HEK293 (cell line): ENCODE measurements at regions not wholly inside any gene's neighbourhood (a gene's known extent, or its start where the extent isn't known, plus 50 kb on each side); places are given as distances from the start of the nearest gene placed in this dataset.

Source experiments
- CTCF ChIA-PET: fragments of 350-600 bp; formaldehyde crosslinking; extraction: SDS; loops from one replicate; lab custom pipeline; 2021; ENCODE audit warnings: antibody characterized with exemption; lab: Yijun Ruan, JAX
- POLR2A ChIA-PET: fragments of 300-600 bp; formaldehyde crosslinking; extraction: SDS; loops from one replicate; lab custom pipeline; 2020; ENCODE audit warnings: antibody characterized with exemption, inconsistent platforms; lab: Yijun Ruan, JAX
- H3K27ac ChIP-seq: fragments of 200-500 bp; sonication (Bioruptor generic); 2 replicates; pipeline ENCODE4 v1.5.1; 2014; ENCODE audit warnings: low read depth, low read length, control low read depth, inconsistent platforms; ENCODE audit errors: extremely low read depth
- H3K36me3 ChIP-seq, 2 experiments: fragments of 200-500 bp in 1 of 2; sonication (Bioruptor generic) in 1 of 2; 1 replicate in 1 of 2; 2 replicates in 1 of 2; pipeline ENCODE4 v1.5.1; 2014 to 2017; ENCODE audit warnings: inconsistent platforms in 2 of 2, low read length in 2 of 2; ENCODE audit not compliant: control insufficient read depth in 2 of 2, insufficient read depth in 1 of 2
- H3K4me1 ChIP-seq: fragments of 200-500 bp; sonication (Bioruptor generic); 2 replicates; pipeline ENCODE4 v1.5.1; 2014; ENCODE audit warnings: mild to moderate bottlenecking, low read length, inconsistent platforms; ENCODE audit not compliant: control insufficient read depth, insufficient read depth
- H3K4me3 ChIP-seq: 2 replicates; pipeline ENCODE4 v1.5.1; 2011; ENCODE audit warnings: low read depth, mild to moderate bottlenecking, control low read depth, low read length, moderate library complexity
- H3K9me3 ChIP-seq: fragments of 200-500 bp; sonication (Bioruptor generic); 2 replicates; pipeline ENCODE4 v1.5.1; 2014; ENCODE audit warnings: low read depth, low read length, inconsistent platforms; ENCODE audit not compliant: control insufficient read depth, insufficient read depth
- FEZF1 ChIP-seq: fragments of 450-650 bp; formaldehyde crosslinking; IDR thresholded peaks from 2 replicates; pipeline ENCODE4 v1.5.1; 2016; ENCODE audit warnings: missing biosample characterization, missing genetic modification characterization
- GLI2 ChIP-seq: fragments of 450-650 bp; formaldehyde crosslinking; IDR thresholded peaks from 2 replicates; pipeline ENCODE4; 2017; ENCODE audit warnings: missing biosample characterization, missing genetic modification characterization, low read depth, borderline replicate concordance
- GLI4 ChIP-seq: fragments of 450-650 bp; formaldehyde crosslinking; IDR thresholded peaks from 2 replicates; pipeline ENCODE4 v1.5.1; 2016; ENCODE audit warnings: missing biosample characterization, missing genetic modification characterization
- IKZF3 ChIP-seq: fragments of 450-650 bp; IDR thresholded peaks from 2 replicates; pipeline ENCODE4 v1.5.0; 2018; ENCODE audit warnings: missing biosample characterization, mild to moderate bottlenecking, missing genetic modification characterization, moderate library complexity
- MYNN ChIP-seq: fragments of 450-650 bp; formaldehyde crosslinking; IDR thresholded peaks from 2 replicates; pipeline ENCODE4 v1.5.1; 2016; ENCODE audit warnings: missing biosample characterization, missing genetic modification characterization, borderline replicate concordance
- MZF1 ChIP-seq: fragments of 450-650 bp; formaldehyde crosslinking; IDR thresholded peaks from 2 replicates; pipeline ENCODE4 v1.5.1; 2017; ENCODE audit warnings: missing biosample characterization, missing genetic modification characterization, borderline replicate concordance
- ZNF121 ChIP-seq: fragments of 450-650 bp; formaldehyde crosslinking; IDR thresholded peaks from 2 replicates; pipeline ENCODE4 v1.5.1; 2016; ENCODE audit warnings: missing biosample characterization, missing genetic modification characterization
- ZNF169 ChIP-seq: fragments of 450-650 bp; formaldehyde crosslinking; IDR thresholded peaks from 2 replicates; pipeline ENCODE4 v1.5.1; 2016; ENCODE audit warnings: missing biosample characterization, missing genetic modification characterization
- ZNF184 ChIP-seq: fragments of 450-650 bp; IDR thresholded peaks from 2 replicates; pipeline ENCODE4 v1.5.1; 2018; ENCODE audit warnings: missing biosample characterization, mild to moderate bottlenecking, missing genetic modification characterization
- ZNF19 ChIP-seq: fragments of 450-650 bp; formaldehyde crosslinking; IDR thresholded peaks from 2 replicates; pipeline ENCODE4; 2016; ENCODE audit warnings: missing biosample characterization, missing genetic modification characterization, low read depth
- ZNF2 ChIP-seq: fragments of 450-650 bp; formaldehyde crosslinking; IDR thresholded peaks from 2 replicates; pipeline ENCODE4 v1.5.1; 2016; ENCODE audit warnings: missing biosample characterization, missing genetic modification characterization
- ZNF350 ChIP-seq: fragments of 450-650 bp; formaldehyde crosslinking; IDR thresholded peaks from 2 replicates; pipeline ENCODE4 v1.5.0; 2017; ENCODE audit warnings: missing biosample characterization, mild to moderate bottlenecking, missing genetic modification characterization
- ZNF391 ChIP-seq: fragments of 450-650 bp; formaldehyde crosslinking; IDR thresholded peaks from 2 replicates; pipeline ENCODE4 v1.5.1; 2016; ENCODE audit warnings: low read depth, missing biosample characterization, missing genetic modification characterization, borderline replicate concordance
- ZNF404 ChIP-seq: fragments of 450-650 bp; formaldehyde crosslinking; IDR thresholded peaks from 2 replicates; pipeline ENCODE4 v1.5.1; 2017; ENCODE audit warnings: missing biosample characterization, missing genetic modification characterization
- ZNF600 ChIP-seq: fragments of 450-650 bp; formaldehyde crosslinking; IDR thresholded peaks from 2 replicates; pipeline ENCODE4 v1.5.1; 2016; ENCODE audit warnings: missing biosample characterization, missing genetic modification characterization
- ZNF624 ChIP-seq: fragments of 450-650 bp; formaldehyde crosslinking; IDR thresholded peaks from 2 replicates; pipeline ENCODE4 v1.5.1; 2017; ENCODE audit warnings: missing biosample characterization, missing genetic modification characterization
- TF ChIP-seq, protein P1 (sequence below): fragments of 450-650 bp; formaldehyde crosslinking; IDR thresholded peaks from 2 replicates; pipeline ENCODE4 v1.5.1; 2016; ENCODE audit warnings: missing biosample characterization, missing genetic modification characterization
- TF ChIP-seq, protein P2 (sequence below): fragments of 450-650 bp; formaldehyde crosslinking; IDR thresholded peaks from 2 replicates; pipeline ENCODE4 v1.5.1; 2016; ENCODE audit warnings: missing biosample characterization, missing genetic modification characterization
- TF ChIP-seq, protein P3 (sequence below): fragments of 450-650 bp; formaldehyde crosslinking; IDR thresholded peaks from 2 replicates; pipeline ENCODE4 v1.5.1; 2017; ENCODE audit warnings: missing biosample characterization, missing genetic modification characterization
- TF ChIP-seq, protein P4 (sequence below): fragments of 450-650 bp; formaldehyde crosslinking; IDR thresholded peaks from 2 replicates; pipeline ENCODE4 v1.5.1; 2016; ENCODE audit warnings: missing biosample characterization, missing genetic modification characterization
- TF ChIP-seq, protein P5 (sequence below): fragments of 450-650 bp; formaldehyde crosslinking; IDR thresholded peaks from 2 replicates; pipeline ENCODE4 v1.5.1; 2016; ENCODE audit warnings: missing biosample characterization, missing genetic modification characterization, low read depth
- TF ChIP-seq, protein P6 (sequence below): IDR thresholded peaks from 2 replicates; pipeline ENCODE4 v1.6.1; 2011; ENCODE audit warnings: mild to moderate bottlenecking, low read depth, low read length, borderline replicate concordance
- TF ChIP-seq, protein P7 (sequence below): fragments of 450-650 bp; formaldehyde crosslinking; IDR thresholded peaks from 2 replicates; pipeline ENCODE4 v1.5.1; 2016; ENCODE audit warnings: missing biosample characterization, missing genetic modification characterization

DNA sequence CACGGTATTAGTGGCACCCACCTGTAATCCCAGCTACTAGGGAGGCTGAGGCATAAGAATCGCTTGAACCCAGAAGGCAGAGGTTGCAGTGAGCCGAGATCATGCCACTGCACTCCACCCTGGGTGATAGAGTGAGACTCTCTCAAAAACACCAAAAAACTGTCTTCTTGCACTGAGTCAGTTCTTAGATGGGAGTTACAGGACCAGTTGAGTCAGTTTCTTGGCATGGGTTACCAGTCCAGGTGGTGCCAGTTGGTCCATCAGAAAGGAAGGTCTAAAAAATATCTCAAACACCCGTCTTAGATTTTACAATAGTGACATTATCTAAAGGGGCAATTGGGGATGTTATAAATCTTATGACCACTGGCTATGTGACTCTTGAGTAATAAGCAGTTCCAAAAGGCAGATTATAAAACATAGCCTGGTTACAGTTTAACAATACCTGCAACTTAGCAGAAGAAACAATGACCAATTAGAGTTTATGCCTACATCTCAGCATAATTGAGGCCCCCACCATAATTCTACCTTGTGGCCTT lies 206.9 kb upstream of the FGGY start (continued):
- TF ChIP-seq ZNF121 (no peak), MZF1 (no peak), ZNF600 (no peak), ZNF184 (tag by site-specific recombination) (no peak), IKZF3 (tag by site-specific recombination) (no peak), GLI4 (tag by site-specific recombination) (no peak), GLI2 (no peak), ZNF350 (tag by site-specific recombination) (no peak)
- TF ChIP-seq, protein P1, sequence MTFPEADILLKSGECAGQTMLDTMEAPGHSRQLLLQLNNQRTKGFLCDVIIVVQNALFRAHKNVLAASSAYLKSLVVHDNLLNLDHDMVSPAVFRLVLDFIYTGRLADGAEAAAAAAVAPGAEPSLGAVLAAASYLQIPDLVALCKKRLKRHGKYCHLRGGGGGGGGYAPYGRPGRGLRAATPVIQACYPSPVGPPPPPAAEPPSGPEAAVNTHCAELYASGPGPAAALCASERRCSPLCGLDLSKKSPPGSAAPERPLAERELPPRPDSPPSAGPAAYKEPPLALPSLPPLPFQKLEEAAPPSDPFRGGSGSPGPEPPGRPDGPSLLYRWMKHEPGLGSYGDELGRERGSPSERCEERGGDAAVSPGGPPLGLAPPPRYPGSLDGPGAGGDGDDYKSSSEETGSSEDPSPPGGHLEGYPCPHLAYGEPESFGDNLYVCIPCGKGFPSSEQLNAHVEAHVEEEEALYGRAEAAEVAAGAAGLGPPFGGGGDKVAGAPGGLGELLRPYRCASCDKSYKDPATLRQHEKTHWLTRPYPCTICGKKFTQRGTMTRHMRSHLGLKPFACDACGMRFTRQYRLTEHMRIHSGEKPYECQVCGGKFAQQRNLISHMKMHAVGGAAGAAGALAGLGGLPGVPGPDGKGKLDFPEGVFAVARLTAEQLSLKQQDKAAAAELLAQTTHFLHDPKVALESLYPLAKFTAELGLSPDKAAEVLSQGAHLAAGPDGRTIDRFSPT (tag by site-specific recombination), result no peak
- TF ChIP-seq, protein P2, sequence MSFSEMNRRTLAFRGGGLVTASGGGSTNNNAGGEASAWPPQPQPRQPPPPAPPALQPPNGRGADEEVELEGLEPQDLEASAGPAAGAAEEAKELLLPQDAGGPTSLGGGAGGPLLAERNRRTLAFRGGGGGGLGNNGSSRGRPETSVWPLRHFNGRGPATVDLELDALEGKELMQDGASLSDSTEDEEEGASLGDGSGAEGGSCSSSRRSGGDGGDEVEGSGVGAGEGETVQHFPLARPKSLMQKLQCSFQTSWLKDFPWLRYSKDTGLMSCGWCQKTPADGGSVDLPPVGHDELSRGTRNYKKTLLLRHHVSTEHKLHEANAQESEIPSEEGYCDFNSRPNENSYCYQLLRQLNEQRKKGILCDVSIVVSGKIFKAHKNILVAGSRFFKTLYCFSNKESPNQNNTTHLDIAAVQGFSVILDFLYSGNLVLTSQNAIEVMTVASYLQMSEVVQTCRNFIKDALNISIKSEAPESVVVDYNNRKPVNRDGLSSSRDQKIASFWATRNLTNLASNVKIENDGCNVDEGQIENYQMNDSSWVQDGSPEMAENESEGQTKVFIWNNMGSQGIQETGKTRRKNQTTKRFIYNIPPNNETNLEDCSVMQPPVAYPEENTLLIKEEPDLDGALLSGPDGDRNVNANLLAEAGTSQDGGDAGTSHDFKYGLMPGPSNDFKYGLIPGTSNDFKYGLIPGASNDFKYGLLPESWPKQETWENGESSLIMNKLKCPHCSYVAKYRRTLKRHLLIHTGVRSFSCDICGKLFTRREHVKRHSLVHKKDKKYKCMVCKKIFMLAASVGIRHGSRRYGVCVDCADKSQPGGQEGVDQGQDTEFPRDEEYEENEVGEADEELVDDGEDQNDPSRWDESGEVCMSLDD (tag by site-specific recombination), result no peak
- TF ChIP-seq, protein P3, sequence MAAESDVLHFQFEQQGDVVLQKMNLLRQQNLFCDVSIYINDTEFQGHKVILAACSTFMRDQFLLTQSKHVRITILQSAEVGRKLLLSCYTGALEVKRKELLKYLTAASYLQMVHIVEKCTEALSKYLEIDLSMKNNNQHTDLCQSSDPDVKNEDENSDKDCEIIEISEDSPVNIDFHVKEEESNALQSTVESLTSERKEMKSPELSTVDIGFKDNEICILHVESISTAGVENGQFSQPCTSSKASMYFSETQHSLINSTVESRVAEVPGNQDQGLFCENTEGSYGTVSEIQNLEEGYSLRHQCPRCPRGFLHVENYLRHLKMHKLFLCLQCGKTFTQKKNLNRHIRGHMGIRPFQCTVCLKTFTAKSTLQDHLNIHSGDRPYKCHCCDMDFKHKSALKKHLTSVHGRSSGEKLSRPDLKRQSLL, result no peak

DNA sequence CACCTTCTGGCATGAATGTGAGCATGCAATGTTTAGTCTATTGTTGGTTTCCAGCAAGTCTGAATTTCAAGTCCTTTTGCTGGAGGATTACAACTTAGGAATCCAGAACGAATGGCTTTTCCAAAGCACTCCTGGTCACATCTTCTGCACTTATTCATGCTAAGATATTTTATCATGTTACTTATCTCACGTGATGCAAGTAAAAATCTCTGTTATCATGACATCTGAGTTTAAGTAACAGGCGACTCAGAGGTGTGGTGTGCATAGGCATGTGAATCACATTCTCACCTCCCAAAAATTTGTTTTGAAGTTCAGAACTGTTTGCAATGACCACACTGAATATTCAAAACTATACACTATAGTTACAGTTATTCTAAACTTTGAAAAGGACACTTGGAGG lies 204.8 kb upstream of the FGGY start:
- Histone ChIP-seq H3K27ac (no peak overlapping the region), H3K4me3 (no peak overlapping the region), H3K4me1 (no peaks in the 10 kb centered on the region), H3K36me3 (no peaks in the 10 kb centered on the region), H3K9me3 (no peaks in the 10 kb centered on the region)
- ChIA-PET POLR2A (no interaction called here), CTCF (no interaction called here)
- TF ChIP-seq, protein P4, sequence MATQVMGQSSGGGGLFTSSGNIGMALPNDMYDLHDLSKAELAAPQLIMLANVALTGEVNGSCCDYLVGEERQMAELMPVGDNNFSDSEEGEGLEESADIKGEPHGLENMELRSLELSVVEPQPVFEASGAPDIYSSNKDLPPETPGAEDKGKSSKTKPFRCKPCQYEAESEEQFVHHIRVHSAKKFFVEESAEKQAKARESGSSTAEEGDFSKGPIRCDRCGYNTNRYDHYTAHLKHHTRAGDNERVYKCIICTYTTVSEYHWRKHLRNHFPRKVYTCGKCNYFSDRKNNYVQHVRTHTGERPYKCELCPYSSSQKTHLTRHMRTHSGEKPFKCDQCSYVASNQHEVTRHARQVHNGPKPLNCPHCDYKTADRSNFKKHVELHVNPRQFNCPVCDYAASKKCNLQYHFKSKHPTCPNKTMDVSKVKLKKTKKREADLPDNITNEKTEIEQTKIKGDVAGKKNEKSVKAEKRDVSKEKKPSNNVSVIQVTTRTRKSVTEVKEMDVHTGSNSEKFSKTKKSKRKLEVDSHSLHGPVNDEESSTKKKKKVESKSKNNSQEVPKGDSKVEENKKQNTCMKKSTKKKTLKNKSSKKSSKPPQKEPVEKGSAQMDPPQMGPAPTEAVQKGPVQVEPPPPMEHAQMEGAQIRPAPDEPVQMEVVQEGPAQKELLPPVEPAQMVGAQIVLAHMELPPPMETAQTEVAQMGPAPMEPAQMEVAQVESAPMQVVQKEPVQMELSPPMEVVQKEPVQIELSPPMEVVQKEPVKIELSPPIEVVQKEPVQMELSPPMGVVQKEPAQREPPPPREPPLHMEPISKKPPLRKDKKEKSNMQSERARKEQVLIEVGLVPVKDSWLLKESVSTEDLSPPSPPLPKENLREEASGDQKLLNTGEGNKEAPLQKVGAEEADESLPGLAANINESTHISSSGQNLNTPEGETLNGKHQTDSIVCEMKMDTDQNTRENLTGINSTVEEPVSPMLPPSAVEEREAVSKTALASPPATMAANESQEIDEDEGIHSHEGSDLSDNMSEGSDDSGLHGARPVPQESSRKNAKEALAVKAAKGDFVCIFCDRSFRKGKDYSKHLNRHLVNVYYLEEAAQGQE (tag by site-specific recombination), result no peak
- TF ChIP-seq ZNF624 (tag by site-specific recombination) (no peak), ZNF19 (tag by site-specific recombination) (no peak), FEZF1 (tag by site-specific recombination) (no peak), ZNF404 (tag by site-specific recombination) (no peak), ZNF169 (tag by site-specific recombination) (no peak), ZNF2 (tag by site-specific recombination) (no peak), MYNN (tag by site-specific recombination) (no peak), ZNF391 (tag by site-specific recombination) (no peak)
- TF ChIP-seq, protein P5, sequence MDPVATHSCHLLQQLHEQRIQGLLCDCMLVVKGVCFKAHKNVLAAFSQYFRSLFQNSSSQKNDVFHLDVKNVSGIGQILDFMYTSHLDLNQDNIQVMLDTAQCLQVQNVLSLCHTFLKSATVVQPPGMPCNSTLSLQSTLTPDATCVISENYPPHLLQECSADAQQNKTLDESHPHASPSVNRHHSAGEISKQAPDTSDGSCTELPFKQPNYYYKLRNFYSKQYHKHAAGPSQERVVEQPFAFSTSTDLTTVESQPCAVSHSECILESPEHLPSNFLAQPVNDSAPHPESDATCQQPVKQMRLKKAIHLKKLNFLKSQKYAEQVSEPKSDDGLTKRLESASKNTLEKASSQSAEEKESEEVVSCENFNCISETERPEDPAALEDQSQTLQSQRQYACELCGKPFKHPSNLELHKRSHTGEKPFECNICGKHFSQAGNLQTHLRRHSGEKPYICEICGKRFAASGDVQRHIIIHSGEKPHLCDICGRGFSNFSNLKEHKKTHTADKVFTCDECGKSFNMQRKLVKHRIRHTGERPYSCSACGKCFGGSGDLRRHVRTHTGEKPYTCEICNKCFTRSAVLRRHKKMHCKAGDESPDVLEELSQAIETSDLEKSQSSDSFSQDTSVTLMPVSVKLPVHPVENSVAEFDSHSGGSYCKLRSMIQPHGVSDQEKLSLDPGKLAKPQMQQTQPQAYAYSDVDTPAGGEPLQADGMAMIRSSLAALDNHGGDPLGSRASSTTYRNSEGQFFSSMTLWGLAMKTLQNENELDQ (tag by site-specific recombination), result no peak
- TF ChIP-seq, protein P6, sequence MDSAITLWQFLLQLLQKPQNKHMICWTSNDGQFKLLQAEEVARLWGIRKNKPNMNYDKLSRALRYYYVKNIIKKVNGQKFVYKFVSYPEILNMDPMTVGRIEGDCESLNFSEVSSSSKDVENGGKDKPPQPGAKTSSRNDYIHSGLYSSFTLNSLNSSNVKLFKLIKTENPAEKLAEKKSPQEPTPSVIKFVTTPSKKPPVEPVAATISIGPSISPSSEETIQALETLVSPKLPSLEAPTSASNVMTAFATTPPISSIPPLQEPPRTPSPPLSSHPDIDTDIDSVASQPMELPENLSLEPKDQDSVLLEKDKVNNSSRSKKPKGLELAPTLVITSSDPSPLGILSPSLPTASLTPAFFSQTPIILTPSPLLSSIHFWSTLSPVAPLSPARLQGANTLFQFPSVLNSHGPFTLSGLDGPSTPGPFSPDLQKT, result no peak
- TF ChIP-seq, protein P7, sequence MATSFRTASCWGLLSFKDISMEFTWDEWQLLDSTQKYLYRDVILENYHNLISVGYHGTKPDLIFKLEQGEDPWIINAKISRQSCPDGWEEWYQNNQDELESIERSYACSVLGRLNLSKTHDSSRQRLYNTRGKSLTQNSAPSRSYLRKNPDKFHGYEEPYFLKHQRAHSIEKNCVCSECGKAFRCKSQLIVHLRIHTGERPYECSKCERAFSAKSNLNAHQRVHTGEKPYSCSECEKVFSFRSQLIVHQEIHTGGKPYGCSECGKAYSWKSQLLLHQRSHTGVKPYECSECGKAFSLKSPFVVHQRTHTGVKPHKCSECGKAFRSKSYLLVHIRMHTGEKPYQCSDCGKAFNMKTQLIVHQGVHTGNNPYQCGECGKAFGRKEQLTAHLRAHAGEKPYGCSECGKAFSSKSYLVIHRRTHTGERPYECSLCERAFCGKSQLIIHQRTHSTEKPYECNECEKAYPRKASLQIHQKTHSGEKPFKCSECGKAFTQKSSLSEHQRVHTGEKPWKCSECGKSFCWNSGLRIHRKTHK (tag by site-specific recombination), result no peak
